ENCODE measurements at regions not wholly inside any gene's neighbourhood (a gene's known extent, or its start where the extent isn't known, plus 50 kb on each side); places are given as distances from the start of the nearest gene placed in this dataset.

- no peak for TF ChIP-seq POLR2A (IDR thresholded peaks at IDR 0.05; ENCODE audit: low read length)
- TF ChIP-seq GATA1 (IDR thresholded peaks at IDR 0.05; ENCODE audit: low read depth, low read length): no peak
Measured at GRCh38 chr18:51610481-51610880, 413.0 kb upstream of the MEX3C start.
